CD4-positive, alpha-beta T cell (primary cell): ENCODE measurements at regions not wholly inside any gene's neighbourhood (a gene's known extent, or its start where the extent isn't known, plus 50 kb on each side); places are given as distances from the start of the nearest gene placed in this dataset.

Experiments
- ATAC-seq: fragments of 200-7000 bp; cut with Tn5 transposase; one replicate; pipeline ENCODE4 v1.10.0; 2022; ENCODE audit warnings: mild to moderate bottlenecking; ENCODE audit not compliant: poor library complexity
- CTCF ChIA-PET: fragments of 350-600 bp; sonication (Branson Sonifier 250); formaldehyde crosslinking; loops from one replicate; lab custom pipeline; 2021; ENCODE audit warnings: antibody characterized with exemption, inconsistent platforms; lab: Charles Lee
- POLR2A ChIA-PET: fragments of 350-600 bp; sonication (Branson Sonifier 250); formaldehyde crosslinking; loops from one replicate; lab custom pipeline; 2021; ENCODE audit warnings: antibody characterized with exemption, inconsistent platforms; lab: Charles Lee
- DNase-seq, 14 experiments: peaks; one replicate each; pipeline ENCODE4 v3.0.0-alpha.2; 2013 to 2020; ENCODE audit warnings: mixed read lengths in 2 of 14
- H3K27ac ChIP-seq, 2 donors: one replicate each; pipeline versions ENCODE4 v1.5.1 to v1.7.0; 2013; ENCODE audit warnings: low read length in 2 of 2, low read depth in 1 of 2, mild to moderate bottlenecking in 1 of 2
- H3K27me3 ChIP-seq, 2 experiments: 1 replicate in 1 of 2; 2 replicates in 1 of 2; pipeline versions ENCODE4 v1.6.1 to v1.7.0; 2013; ENCODE audit warnings: low read length in 2 of 2, control low read depth in 1 of 2, mild to moderate bottlenecking in 1 of 2, moderate library complexity in 1 of 2; ENCODE audit not compliant: insufficient read depth in 2 of 2, control insufficient read depth in 1 of 2
- H3K36me3 ChIP-seq: one replicate; pipeline ENCODE4 v1.6.1; 2013; ENCODE audit warnings: low read length, control low read depth; ENCODE audit not compliant: insufficient read depth
- H3K4me1 ChIP-seq: one replicate; pipeline ENCODE4 v1.6.1; 2013; ENCODE audit warnings: low read length, control low read depth; ENCODE audit not compliant: insufficient read depth
- H3K4me3 ChIP-seq: one replicate; pipeline ENCODE4 v1.5.1; 2013; ENCODE audit warnings: mild to moderate bottlenecking, low read length, moderate library complexity
- H3K9me3 ChIP-seq, 2 experiments: 1 replicate in 1 of 2; 2 replicates in 1 of 2; pipeline versions ENCODE4 v1.6.1 to v1.7.0; 2013; ENCODE audit warnings: low read length in 2 of 2, mild to moderate bottlenecking in 2 of 2, control low read depth in 1 of 2, moderate library complexity in 1 of 2; ENCODE audit not compliant: control insufficient read depth in 1 of 2, insufficient read depth in 1 of 2
- H3K27ac Mint-ChIP-seq: one replicate; pipeline ENCODE4 v1.8.0; 2020; ENCODE audit warnings: mixed read lengths
- H3K27me3 Mint-ChIP-seq: one replicate; pipeline ENCODE4 v1.8.0; 2021; ENCODE audit warnings: mixed read lengths
- H3K36me3 Mint-ChIP-seq: one replicate; pipeline ENCODE4 v1.8.0; 2021; ENCODE audit warnings: low read depth, mixed read lengths
- H3K4me1 Mint-ChIP-seq: one replicate; pipeline ENCODE4 v1.8.0; 2021; ENCODE audit warnings: low read depth, mixed read lengths
- H3K4me3 Mint-ChIP-seq: one replicate; pipeline ENCODE4 v1.8.0; 2020; ENCODE audit warnings: mild to moderate bottlenecking, mixed read lengths
- H3K9me3 Mint-ChIP-seq: one replicate; pipeline ENCODE4 v1.8.0; 2020; ENCODE audit warnings: mixed read lengths
- intact Hi-C, 2 experiments: fragments of 100-400 bp; cut with DNase I in 1 of 2; cut with micrococcal nuclease in 1 of 2; formaldehyde crosslinking; loops; one replicate each; pipeline versions ENCODE4 v1.15.1 to v1.9.0; 2023 to 2025; cut with DNase I, micrococcal nuclease
- TF ChIP-seq, protein P1 (sequence below): fragments of 200-600 bp; IDR thresholded peaks from one replicate; pipeline ENCODE4 v1.8.0; 2022; ENCODE audit warnings: antibody characterized with exemption, mild to moderate bottlenecking

DNA sequence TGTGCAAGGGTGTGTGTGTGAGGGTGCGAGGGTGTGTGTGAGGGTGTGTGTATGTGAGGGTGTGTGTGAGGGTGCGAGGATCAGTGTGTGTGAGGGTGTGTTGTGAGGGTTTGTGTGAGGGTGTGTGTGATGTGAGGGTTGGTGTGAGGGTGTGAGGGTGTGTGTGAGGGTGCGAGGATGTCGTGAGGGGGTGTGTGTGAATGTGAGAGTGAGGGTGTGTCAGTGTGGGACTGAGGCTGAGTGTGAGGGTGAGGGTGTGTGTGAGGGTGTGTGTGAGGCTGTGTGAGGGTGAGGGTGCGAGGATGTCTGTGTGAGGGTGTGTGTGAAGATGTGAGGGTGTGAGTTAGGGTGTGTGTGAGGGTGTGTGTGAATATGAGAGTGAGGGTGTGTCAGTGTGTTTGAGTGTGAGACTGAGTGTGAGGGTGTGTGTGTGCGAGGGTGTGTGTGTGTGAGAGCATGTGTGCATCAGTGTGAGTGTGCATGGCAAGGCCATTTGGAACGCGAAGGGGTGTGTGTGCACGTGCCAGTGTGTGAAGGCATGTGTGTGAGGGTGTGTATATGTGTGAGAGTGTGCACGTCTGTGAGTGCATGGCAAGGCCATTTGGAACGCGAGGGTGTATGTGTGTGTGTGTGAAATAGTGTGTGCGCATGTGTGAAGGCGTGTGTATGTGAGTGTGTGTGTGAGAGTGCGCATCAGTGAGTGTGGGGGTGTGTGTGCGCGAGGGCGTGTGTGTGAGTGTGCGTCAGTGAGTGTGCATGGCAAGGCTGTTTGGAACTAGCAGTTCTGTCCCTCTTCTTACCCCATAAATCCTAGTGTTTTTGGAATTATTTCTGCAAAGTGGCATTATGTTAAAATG, 69.8 kb downstream of the RGS12 start:
- Histone ChIP-seq H3K27me3 (no peaks in the 10 kb centered on the region), H3K9me3 (no peaks in the 10 kb centered on the region), H3K4me1 (peaks cover 2% of the 10 kb centered on the region), H3K36me3 (no peaks in the 10 kb centered on the region), H3K27ac (no peak overlapping the region), H3K4me3 (no peak overlapping the region)
- Mint-ChIP-seq H3K4me3 (no peak overlapping the region), H3K27me3 (no peaks in the 10 kb centered on the region), H3K4me1 (peaks cover 40% of the 10 kb centered on the region), H3K36me3 (no peaks in the 10 kb centered on the region), H3K9me3 (no peaks in the 10 kb centered on the region), H3K27ac (no peak overlapping the region)
- no peak for ATAC-seq
- ChIA-PET POLR2A (no interaction called here), CTCF (no interaction called here)
- intact Hi-C loops: no loop called here
- no peak for DNase-seq
- TF ChIP-seq, protein P1, sequence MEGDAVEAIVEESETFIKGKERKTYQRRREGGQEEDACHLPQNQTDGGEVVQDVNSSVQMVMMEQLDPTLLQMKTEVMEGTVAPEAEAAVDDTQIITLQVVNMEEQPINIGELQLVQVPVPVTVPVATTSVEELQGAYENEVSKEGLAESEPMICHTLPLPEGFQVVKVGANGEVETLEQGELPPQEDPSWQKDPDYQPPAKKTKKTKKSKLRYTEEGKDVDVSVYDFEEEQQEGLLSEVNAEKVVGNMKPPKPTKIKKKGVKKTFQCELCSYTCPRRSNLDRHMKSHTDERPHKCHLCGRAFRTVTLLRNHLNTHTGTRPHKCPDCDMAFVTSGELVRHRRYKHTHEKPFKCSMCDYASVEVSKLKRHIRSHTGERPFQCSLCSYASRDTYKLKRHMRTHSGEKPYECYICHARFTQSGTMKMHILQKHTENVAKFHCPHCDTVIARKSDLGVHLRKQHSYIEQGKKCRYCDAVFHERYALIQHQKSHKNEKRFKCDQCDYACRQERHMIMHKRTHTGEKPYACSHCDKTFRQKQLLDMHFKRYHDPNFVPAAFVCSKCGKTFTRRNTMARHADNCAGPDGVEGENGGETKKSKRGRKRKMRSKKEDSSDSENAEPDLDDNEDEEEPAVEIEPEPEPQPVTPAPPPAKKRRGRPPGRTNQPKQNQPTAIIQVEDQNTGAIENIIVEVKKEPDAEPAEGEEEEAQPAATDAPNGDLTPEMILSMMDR: no peak

DNA sequence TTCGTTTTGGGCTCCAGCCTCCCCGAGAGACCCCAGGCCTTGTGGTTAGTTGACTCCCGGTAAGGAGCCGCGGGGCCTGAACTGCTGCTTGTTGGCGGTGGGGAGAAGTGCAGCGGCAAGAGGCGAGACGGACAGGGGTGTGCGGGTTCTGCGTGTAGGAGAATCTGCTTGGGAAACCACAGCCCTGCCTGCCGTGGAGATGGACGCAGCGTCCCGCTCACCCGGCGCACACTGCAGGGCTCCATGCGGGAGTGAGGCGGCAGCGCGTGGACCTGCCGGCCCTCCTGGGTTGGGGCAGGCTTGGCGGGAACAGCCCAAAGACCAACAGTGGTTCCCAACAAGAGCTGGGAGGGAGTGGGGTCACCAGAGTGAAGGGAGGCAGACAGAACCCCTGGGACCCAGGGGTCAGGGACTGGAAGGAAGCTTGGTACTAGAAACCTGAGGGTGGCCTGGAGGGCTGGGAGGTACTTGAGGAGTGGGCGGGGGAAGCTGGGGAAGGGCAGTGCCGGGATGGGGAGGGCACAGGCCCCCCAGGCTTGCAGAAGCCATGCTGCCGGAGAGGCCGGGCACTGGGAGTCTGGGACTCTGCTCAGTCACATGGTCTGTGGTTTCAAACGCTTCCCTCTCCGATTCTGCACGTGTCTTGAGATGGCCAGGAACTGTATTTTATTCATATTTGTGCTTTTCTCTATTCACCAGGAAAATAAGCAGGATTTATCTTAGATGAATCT, 70.8 kb downstream of the RGS12 start:
- Histone ChIP-seq H3K27ac (no peak overlapping the region), H3K36me3 (no peaks in the 10 kb centered on the region), H3K27me3 (no peaks in the 10 kb centered on the region), H3K4me1 (peaks cover 10% of the 10 kb centered on the region), H3K4me3 (no peak overlapping the region), H3K9me3 (no peaks in the 10 kb centered on the region)
- intact Hi-C loops: no loop called here
- DNase-seq: no peak
- H3K4me1 Mint-ChIP-seq: peaks cover 39% of the 10 kb centered on the region
- H3K27ac Mint-ChIP-seq: no peak overlapping the region
- CTCF ChIA-PET: no interaction called here
- no peaks in the 10 kb centered on the region for H3K27me3 Mint-ChIP-seq
- no peaks in the 10 kb centered on the region for H3K9me3 Mint-ChIP-seq
- H3K4me3 Mint-ChIP-seq: no peak overlapping the region
- ATAC-seq: no peak
- TF ChIP-seq, protein P1: no peak
- POLR2A ChIA-PET: no interaction called here
- H3K36me3 Mint-ChIP-seq: no peaks in the 10 kb centered on the region

DNA sequence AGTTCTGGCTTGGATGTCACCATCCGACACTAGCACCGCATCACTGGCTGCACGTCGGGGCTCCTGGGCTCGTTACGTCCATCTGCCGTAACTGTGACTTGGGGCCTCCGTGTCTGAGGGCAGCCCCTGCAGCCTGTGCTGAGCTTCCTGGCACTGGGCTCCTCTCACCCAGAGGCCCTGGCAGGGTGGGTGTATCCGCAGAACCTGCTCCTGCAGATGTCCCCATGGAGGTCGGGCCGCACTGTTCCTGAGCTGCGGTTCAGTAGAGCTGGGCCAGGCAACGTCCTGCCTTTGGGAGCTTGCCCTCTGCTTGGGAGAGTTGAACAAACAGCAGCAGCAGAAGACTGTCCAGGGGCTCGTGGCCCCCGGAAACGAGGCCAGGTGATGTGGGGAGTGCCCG, 71.4 kb downstream of the RGS12 start:
- Mint-ChIP-seq H3K36me3 (no peaks in the 10 kb centered on the region), H3K27ac (no peak overlapping the region), H3K9me3 (no peaks in the 10 kb centered on the region), H3K27me3 (no peaks in the 10 kb centered on the region), H3K4me3 (no peak overlapping the region), H3K4me1 (peaks cover 44% of the 10 kb centered on the region)
- intact Hi-C loops: no loop called here
- ChIA-PET POLR2A (interaction anchor here (0.6 kb wide), 1 partner anchor 10 kb away, joined by 3 read pairs; no protein-coding TSS in a partner anchor), CTCF (no interaction called here)
- ATAC-seq: no peak
- peaks cover 16% of the 10 kb centered on the region for H3K4me1 ChIP-seq
- H3K27me3 ChIP-seq: peaks cover 0 to 5% of the 10 kb centered on the region in 2 experiments
- no peaks in the 10 kb centered on the region for H3K36me3 ChIP-seq
- DNase-seq: no peak
- H3K9me3 ChIP-seq: peaks cover 0 to 5% of the 10 kb centered on the region in 2 experiments
- H3K27ac ChIP-seq: no peak overlapping the region
- no peak overlapping the region for H3K4me3 ChIP-seq
- TF ChIP-seq, protein P1: no peak
